Forelimb muscle (tissue), 1 donor: ENCODE measurements at regions not wholly inside any gene's neighbourhood (a gene's known extent, or its start where the extent isn't known, plus 50 kb on each side); places are given as distances from the start of the nearest gene placed in this dataset.
A peak's percentile ranks its signal among the peaks of the same experiment; 100 is the strongest.
"Not testable (repeated sequence)": the region's sequence is repeated elsewhere in the genome, so short reads cannot be mapped to it uniquely, and the experiment has no call there.

Experiments used
- DNase-seq: peaks from one replicate; pipeline ENCODE4 v3.0.0-alpha.2; 2013; ENCODE audit warnings: low read depth

DNA sequence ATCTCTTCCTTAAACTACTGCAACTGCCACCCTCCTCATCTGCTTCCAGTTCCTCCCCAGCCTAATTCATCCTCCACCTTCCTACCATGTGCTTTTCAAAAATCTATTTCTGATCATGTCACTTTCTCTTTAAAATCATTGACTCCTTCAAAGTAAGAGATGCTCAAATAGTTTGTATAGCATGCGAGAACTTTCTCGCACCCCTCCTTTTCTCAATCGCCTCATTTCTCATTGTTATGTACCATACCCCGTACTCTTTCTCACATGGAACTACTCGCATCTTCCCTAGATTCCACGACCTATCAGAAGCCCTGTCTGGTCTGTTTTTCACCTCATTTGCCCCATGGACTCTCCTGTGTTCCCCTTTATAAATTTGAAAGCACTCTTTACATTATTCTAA is 238.2 kb downstream of the NRIP1 start:
- no peak for DNase-seq

DNA sequence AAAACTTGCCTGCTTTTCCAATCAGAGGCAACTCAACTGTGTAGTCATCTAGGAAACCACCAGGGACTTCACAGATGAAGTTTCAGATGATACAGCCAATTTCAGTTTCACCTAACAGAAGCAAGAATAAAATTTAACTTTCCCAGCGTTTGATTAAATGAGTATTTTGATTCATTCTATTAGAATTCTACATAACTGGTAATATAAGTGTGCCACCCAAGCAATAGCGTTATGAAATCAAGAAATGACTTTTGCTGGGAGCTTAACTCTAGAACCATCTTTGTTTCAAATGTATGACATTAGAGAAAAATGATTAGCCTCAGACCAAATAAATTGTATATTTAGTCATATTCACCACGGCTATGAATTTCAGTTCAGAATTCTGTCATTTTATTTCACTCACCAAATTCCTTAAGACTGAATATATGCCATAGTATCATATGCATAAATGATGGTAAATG is 239.3 kb downstream of the NRIP1 start:
- no peak for DNase-seq

DNA sequence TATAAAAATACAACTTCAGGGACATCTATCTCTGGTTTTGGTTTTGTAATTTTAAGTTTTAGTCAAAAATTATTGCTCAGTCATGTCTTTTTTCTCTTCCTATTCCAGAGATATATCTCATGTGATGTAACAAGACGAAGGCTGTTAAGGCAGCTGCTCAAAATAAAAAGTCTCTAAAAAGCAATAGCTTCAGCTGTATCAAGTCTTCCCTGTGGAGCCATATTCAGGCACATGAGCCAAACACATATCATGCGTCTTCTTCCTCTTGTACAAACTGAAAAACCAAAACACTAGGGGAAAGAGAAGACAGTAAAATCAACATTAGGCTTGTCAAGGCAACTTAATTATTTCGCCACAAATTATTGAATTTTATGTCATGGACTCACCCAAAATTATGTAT is 240.7 kb downstream of the NRIP1 start:
- peak; percentile 16 for DNase-seq

DNA sequence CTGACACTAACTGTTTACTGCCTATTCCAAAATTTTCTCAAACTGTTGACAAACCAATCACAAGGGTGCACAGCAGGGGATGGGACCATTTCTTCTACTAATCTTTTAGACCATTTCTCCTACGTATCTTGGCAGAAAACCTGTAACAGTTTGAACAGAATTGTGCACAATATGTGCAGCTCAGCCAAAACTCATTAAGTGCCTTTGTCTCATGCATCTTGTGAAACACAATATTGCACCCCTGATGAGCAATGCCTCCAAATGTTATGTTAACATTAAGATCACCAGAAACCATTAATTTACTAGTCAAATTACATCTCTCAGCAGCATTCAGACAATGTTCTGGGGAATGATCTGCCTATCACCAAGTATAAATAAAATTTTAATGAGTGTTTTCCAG is 247.5 kb downstream of the NRIP1 start:
- DNase-seq = no peak

DNA sequence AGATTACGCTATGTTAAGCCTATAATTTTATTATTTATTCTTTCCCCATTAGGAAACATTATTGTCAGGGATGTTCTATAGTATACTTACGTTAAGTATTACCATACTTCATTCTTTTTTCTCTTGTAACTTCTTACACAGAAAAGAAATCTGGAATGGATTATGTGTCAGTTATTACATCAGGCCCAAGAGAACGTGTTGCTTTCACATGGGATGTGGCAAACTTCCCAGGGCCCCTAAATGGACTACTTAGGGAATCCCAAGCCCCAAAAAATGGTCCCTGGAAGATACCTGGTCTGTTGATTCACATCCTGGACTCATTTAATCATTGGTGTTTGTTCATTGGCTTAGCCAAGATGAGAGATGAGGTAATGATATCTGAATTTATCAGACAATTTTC is 249.8 kb downstream of the NRIP1 start:
- no peak for DNase-seq

DNA sequence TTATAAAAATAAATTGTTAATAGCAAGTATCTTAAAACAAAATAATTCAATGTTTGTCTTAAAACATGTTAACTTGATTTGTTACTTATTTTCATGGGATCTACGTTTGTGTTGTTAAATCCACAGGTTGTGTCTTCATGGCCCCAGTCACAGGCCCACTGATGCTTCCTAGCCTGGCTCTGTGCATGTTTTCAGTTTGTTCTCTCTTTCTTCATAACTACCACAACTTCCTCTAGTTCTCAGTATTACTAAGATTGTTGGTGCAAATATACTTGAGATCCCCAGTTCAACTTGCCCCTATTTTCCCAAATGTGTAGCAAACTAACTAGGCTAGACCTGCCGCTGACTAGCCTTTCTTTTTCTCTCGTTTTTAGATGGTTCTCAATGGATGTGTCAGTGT is 250.5 kb downstream of the NRIP1 start:
- no peak for DNase-seq

DNA sequence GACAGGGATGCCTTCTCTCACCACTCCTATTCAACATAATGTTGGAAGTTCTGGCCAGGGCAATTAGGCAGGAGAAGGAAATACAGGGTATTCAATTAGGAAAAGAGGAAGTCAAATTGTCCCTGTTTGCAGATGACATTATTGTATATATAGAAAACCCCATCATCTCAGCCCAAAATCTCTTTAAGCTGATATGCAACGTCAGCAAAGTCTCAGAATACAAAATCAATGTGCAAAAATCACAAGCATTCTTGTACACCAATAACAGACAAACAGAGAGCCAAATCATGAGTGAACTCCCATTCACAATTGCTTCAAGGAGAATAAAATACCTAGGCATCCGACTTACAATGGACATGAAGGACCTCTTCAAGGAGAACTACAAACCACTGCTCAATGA is 258.1 kb upstream of the SAMSN1 start:
- DNase-seq = not testable (repeated sequence)

DNA sequence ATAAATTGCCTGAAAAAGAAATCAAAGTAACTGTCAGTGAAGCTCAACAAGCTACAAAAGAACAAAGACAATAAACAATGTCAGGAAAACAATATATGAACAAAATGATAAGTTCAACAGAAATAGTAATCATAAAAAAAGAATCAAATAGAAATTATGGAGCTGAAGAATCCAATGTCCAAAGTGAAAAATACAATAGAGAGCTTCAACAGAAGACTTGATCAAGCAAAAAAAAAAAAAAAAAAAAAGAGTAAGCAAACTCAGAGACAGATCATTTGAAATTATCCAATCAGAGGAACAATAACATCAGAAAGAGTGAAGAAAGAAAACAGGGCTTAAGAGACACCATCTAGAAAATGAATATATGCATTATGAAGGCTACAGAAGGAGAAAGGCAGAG is 251.4 kb upstream of the SAMSN1 start:
- no peak for DNase-seq

DNA sequence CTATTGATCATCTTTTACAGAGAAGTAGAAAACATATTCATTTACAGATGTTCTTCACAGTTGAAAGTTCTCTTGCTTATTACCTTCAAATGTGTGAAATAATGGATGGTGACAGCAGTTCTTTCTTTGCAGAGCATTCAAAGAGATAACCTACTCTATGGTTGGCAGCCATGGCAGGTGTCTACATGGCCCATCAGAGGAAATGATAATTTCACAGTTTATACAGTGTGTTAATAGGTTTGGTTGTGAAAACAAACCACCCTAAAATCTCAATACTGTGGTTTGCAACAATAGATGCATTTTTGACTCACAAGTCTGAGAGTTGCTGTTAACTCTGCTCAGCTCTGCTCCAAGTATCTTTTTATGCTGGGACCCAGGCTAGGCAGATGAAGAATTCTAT is 241.2 kb upstream of the SAMSN1 start:
- no peak for DNase-seq

DNA sequence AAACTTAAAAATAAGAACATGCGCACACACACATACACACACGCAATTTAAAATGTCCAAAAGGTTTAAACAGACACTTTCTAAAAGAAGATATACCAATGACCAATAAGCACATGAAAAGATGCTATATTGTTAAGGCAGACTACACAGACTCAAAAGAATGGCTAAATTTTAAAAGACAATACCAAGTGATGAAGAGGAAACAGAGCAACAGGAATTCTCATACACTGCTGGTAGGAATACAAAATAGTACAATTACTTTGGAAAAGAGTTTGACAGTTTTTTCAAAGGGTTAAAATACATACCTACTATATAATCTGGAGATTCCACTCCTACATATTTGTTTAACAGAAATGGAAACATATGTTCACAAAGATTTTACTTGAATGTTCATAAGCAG is 239.6 kb upstream of the SAMSN1 start:
- DNase-seq = no peak

DNA sequence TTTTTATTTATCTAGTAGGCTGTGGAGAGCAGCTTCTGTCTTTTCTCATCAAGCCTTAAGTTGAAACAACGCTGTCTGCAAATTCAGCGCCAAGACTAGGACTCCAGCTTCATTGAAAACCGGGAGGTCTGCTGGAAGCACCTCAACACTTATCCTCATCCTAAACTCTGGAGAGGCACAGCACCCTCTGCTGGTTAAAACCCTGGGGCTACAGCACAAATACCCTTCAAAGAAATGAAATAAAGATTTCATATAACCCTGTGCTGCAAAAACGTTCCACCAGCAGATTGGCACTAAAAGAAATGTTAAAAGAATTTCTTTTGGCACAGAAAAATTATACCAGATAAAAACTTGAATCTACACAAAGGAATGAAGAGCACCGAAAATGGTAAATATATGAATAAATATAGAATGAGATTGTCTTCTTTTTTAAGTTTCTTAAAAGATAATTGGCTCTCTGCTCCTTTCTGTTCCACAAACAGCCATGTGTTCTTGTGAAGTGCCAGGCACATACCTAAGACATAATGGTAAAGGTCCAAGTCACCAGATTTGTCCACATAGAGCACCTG is 227.7 kb upstream of the SAMSN1 start:
- no peak for DNase-seq

DNA sequence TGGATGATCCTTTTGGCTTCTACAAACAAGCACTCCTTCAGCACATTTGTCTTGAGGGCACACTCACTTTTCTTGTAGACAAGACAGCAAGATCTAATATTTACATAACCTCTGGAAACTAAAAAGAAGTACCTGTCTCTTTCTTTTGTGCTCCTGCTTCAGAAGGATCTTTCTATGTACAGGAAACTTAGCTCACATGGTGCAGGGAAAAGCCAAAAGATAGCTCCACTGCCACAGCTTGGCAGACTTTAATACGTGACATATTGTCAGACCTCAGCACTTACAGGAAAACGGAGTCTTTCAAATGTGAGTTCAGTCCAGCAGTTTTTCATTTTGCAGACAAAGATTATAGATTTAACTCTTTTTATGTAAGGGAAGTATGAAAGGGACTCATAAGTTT is 225.5 kb upstream of the SAMSN1 start:
- no peak for DNase-seq

DNA sequence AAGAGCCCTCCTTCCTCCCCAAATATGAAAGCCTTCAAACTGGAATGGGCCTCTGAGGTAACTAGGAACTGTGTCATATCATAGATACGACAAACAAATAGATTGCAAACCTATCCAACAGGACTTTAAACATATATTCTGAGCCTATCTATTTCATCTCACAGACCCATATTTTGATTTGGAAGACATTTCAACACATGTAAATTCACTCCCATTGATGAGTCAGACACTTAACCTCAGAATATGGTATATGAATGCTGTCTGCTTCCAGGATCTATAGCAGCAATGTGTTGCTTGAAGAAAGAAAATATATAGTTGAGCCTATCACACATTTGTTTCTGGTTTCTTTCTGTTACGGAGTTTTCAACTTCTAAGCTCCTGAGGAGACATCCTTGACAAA is 221.9 kb upstream of the SAMSN1 start:
- DNase-seq = no peak

DNA sequence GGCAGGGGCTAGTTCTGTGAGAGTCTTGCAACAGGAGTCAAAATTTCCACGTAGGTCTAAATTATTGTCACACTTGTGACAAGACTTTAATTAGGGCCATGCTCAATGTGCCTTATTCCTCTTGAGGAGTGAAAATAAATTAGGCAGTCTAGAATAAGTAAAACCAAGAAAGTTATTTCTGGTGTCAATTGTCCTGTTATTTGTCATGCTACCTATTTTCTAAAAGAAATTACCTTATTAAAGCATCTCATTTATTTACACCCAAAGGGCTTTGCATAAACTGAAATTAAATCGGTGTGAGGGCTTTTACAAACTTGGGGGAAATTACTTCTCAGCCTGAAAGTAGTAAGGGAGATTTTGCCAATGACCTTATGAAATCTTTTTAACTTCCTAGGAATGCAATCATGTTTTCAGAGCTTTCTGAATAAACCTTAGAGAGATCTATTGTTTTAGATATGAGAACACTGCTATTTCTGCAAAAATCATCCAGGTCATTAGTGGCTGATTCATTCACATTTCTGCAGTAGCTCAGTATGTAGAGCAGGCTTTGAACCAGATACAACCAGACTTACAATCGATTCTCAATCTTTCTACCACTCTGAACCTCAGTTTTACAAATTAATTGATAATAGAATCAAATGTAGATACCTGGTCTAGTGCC is 221.2 kb upstream of the SAMSN1 start:
- DNase-seq = no peak

DNA sequence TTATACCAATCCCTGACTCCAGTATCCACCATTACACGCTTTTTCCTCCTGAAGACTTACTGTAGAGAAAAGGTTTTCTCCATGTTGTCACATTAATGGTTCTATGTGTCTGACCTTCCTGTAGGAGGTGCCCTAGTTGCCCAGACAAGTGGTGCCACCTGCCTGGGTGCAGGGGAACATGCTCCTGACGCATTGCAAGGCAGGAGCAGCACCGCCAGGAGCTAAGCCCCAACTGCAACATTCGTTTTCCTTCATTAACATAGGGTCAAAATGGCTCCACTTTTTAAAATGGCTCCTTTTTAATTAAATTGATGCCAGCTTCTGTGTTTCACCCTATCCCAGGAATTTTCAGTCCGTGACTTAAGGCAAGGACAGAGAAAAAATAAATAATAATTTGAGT is 220.1 kb upstream of the SAMSN1 start:
- no peak for DNase-seq

DNA sequence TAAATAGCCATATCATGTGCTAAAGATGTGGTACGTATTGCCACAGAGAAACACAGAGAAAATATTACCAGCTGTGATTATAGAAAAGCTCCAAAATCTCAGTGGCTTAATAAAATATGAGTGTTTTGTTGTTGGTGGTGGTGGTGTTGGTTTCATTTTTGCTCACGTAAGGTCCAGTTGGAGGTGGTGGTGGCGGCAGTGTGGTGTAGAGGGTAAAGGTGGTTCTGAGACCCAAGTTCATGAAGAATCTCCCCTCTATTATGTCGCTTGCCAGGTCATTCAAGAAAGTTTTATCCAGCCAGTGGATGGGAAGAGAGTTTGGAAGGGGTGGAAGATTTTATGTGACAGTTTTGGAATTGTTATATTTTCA is 217.6 kb upstream of the SAMSN1 start:
- no peak for DNase-seq

DNA sequence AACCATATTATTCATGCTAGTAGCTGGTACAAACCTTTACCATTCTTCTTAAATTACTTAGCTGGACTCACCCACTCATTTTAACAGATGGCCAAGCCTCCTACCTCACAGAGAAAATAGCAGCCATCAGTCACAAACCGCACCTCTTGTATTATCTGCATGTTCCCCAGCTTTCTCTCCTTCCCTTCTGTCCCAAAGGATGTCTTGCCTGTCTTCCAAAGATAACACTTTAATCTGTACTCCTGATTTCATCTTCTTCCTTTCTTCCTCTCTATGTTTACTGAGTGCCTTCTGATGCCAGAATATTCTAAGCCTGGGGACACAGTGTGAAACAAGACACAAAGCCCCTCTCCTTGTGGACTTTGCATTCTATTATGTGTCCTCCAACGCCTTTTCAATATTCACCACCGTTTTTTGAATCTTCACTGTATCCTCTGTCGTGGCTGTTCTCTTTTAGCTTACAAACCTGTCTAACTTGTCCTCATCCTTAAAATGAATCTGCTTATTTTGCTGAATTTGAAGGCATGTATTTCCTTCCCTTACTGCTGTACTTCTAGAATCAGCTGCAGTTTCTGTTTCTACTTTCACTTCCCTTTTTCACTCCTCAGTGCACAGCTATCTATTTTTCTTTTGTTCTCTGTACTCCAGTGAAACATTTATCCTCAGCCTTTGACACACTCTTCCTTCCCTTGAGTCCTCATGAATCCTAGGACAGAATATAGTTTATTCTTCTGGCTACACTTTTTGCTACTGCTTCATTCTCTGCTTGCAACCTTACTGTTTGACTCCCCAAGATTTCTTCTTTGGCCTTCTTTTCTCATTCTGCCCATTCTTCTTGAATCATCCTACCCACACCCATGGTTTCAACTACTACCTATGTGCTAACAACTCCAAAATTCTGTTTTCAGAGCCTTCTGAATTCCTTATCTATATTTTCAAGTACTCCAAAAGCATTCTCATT is 216.9 kb upstream of the SAMSN1 start:
- DNase-seq = peak; percentile 13

DNA sequence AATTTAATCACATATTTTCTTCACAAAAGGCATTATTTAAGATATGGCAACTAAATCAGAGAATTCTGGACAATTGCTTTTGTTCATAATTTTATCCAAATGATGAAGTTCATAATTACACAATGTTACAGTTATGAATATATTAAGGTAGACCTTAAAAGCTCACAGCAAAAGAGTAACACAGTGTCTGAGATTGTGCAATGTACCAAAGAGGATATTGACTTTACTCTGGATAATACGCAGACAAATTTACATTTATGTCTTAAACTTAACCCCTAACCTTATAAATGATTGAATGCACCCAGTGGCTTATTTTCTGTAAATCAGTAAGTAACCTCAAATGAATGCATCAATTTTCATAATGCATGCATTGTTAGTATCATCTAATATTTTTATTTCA is 216.2 kb upstream of the SAMSN1 start:
- DNase-seq = no peak

DNA sequence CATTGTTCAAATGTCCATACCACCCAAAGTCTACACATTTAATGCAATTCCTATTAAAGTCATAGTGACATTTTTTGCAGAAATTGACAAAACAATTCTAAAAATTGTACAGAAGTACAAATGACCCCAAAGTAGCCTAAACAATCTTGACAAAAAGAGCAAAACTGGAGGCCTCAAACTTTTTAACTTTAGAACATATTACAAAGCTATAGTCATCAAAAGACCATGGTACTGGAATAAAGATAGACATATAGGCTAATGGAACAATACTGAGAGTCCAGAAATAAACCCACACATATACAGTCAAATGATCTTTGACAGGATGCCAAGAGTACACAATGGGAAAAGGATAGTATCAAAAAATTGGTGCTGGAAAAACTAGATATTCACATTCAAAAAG is 213.2 kb upstream of the SAMSN1 start:
- no peak for DNase-seq

DNA sequence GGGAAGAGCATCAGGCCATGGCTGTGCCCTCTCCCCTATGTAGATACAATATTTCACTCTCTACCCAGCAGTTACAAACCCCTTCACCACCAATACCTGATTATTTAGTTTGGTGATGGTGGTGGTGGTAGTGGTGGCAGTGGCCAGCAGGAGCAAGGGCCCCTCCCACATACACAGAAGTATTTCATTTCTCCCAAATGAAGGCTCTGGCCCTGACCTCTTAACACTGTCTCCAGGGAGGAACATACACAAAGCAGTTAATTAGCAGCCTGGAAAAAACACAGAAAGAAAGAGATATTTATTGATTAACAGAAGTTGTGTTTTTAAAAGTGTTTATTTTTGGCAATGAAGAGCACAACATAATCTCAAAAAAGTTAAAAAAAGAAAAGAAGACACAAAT is 212.7 kb upstream of the SAMSN1 start:
- DNase-seq = no peak

DNA sequence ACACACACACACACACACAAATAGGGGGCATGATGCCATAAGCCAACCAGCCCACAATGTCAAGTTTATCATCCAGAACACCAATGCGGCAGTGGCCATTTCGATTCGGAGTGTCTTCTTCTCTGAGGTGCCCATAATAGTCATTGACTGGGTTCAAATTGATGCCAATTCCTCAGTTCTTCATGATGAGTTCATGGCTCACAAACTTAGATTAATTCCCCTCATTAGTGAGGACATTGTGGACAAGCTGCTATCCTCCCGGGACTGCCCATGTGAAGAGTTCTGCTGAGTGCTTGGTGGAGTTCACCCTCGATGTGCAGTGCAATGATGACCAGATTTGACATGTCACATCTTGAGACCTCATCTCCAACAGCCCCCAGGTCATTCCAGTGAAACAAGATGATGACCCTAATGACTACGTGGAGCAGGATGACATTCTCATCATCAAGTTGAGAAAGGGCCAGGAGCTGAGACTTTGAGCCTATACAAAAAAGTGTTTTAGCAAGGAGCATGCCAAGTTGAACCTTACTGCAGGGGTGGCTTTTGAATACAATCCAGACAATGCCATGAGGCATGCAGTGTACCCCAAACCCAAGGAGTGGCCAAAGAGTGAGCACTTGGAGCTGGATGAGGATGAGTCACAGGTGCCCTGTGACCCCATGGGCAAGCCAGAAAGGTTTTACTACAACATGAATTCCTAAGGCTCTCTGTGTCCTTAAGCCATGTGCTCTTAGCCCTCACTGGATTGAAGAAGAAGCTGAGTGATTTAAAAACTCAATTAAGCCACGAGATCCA is 211.6 kb upstream of the SAMSN1 start:
- DNase-seq = no peak

DNA sequence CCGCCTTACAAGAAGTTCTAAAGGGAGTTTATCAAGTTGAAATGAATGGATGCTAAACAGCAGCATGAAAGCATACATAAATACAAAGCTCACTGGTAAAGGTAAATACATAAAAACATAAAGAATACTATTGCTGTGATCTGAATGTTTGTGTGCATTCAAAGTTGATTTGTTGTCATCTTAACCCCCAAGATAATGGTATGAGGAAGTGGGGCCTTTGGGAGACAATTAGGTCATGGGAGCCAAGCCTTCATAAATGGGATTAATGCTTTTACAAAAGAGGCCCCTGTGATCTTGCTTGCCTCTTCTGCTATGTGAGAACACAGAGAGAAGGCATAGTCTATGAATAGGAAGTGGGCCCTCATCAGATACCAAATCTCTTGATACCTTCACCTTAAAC is 209.0 kb upstream of the SAMSN1 start:
- DNase-seq = no peak
